Erythroblast (primary cell): ENCODE measurements at regions not wholly inside any gene's neighbourhood (a gene's known extent, or its start where the extent isn't known, plus 50 kb on each side); places are given as distances from the start of the nearest gene placed in this dataset.

Source experiments
- GATA1 ChIP-seq: IDR thresholded peaks from 2 replicates; pipeline ENCODE4 v1.6.1; 2011; ENCODE audit warnings: low read depth, mild to moderate bottlenecking, control low read depth, low read length, moderate library complexity
- POLR2A ChIP-seq: IDR thresholded peaks from 2 replicates; pipeline ENCODE4 v1.6.1; 2011; ENCODE audit warnings: mild to moderate bottlenecking, low read length

DNA sequence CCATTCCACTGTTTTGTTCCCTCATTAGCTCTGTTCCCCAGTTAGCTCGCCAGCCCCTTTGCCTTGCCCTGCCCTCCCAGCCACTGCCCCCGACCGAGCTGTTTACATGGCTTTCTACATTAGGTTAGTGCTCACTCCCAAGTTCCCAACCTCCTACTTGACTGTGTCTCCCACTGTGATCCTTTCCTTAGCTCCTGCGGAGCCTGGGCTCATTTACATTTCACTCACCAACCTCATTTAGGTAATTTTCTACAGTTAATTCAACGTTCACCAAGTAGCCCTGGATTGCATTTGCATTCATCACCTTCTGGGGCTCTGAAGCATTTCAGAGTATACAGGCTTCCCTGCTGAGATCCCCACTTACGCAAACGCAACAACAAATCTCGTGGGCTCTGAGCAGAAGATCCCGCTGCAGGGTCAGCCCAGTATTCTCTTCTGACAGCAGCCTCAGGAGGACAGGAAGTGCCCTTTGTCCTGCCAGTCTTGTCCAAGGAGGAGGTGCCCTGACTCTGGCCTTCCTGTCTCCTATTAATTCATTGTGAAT is 325.8 kb upstream of the CCL2 start:
- TF ChIP-seq POLR2A (no peak), GATA1 (no peak)
